Activated CD8-positive, alpha-beta T cell treated with anti-CD3 and anti-CD28 coated beads for 36 hours (primary cell): ENCODE measurements at regions not wholly inside any gene's neighbourhood (a gene's known extent, or its start where the extent isn't known, plus 50 kb on each side); places are given as distances from the start of the nearest gene placed in this dataset.

Source experiments
- ATAC-seq: fragments of 200-7000 bp; cut with Tn5 transposase; one replicate; pipeline ENCODE4 v1.10.0; 2021; ENCODE audit warnings: mild to moderate bottlenecking, moderate library complexity
- CTCF ChIA-PET: fragments of 350-600 bp; sonication (Branson Sonifier 250); formaldehyde crosslinking; loops from one replicate; lab custom pipeline; 2021; ENCODE audit warnings: antibody characterized with exemption; lab: Charles Lee
- POLR2A ChIA-PET: fragments of 350-600 bp; sonication (Branson Sonifier 250); formaldehyde crosslinking; loops from one replicate; lab custom pipeline; 2021; ENCODE audit warnings: antibody characterized with exemption; lab: Charles Lee
- DNase-seq: peaks from one replicate; pipeline ENCODE4 v3.0.0-alpha.2; 2020
- H3K27ac Mint-ChIP-seq: one replicate; pipeline ENCODE4 v1.8.0; 2021; ENCODE audit warnings: mild to moderate bottlenecking, mixed read lengths
- H3K27me3 Mint-ChIP-seq: one replicate; pipeline ENCODE4 v1.8.0; 2021; ENCODE audit warnings: mixed read lengths
- H3K36me3 Mint-ChIP-seq: one replicate; pipeline ENCODE4 v1.8.0; 2021; ENCODE audit warnings: low read depth, mixed read lengths
- H3K4me1 Mint-ChIP-seq: one replicate; pipeline ENCODE4 v1.8.0; 2021; ENCODE audit warnings: low read depth, mixed read lengths
- H3K4me3 Mint-ChIP-seq: one replicate; pipeline ENCODE4 v1.8.0; 2021; ENCODE audit warnings: mild to moderate bottlenecking, moderate library complexity, mixed read lengths
- H3K9me3 Mint-ChIP-seq: one replicate; pipeline ENCODE4 v1.8.0; 2021; ENCODE audit warnings: mixed read lengths
- intact Hi-C: fragments of 100-400 bp; cut with micrococcal nuclease; formaldehyde crosslinking; loops from one replicate; pipeline ENCODE4 v1.10.0; 2022
- TF ChIP-seq, protein P1 (sequence below): fragments of 200-600 bp; IDR thresholded peaks from one replicate; pipeline ENCODE4 v1.8.0; 2022; ENCODE audit warnings: antibody characterized with exemption, mild to moderate bottlenecking

DNA sequence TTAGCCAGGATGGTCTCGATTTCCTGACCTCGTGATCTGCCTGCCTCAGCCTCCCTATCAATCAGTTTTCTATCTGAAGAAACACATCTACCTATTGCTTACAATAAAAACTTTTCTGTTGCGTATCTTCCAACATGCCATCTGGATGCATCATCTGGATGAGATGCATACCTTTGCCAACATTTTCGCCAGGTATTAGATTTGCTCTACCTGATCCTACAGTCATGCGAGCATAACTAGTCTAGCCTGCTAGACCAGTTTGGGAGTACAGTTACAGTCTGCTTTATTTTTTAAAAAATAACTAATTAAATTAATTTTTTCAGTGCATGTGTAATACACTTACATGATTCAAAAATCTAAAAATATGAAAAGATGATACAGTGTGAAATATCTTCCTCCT lies 334.0 kb upstream of the MEX3C start:
- CTCF ChIA-PET: no interaction called here
- POLR2A ChIA-PET: no interaction called here
- TF ChIP-seq, protein P1, sequence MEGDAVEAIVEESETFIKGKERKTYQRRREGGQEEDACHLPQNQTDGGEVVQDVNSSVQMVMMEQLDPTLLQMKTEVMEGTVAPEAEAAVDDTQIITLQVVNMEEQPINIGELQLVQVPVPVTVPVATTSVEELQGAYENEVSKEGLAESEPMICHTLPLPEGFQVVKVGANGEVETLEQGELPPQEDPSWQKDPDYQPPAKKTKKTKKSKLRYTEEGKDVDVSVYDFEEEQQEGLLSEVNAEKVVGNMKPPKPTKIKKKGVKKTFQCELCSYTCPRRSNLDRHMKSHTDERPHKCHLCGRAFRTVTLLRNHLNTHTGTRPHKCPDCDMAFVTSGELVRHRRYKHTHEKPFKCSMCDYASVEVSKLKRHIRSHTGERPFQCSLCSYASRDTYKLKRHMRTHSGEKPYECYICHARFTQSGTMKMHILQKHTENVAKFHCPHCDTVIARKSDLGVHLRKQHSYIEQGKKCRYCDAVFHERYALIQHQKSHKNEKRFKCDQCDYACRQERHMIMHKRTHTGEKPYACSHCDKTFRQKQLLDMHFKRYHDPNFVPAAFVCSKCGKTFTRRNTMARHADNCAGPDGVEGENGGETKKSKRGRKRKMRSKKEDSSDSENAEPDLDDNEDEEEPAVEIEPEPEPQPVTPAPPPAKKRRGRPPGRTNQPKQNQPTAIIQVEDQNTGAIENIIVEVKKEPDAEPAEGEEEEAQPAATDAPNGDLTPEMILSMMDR: no peak
- Mint-ChIP-seq H3K4me1 (no peaks in the 10 kb centered on the region), H3K4me3 (no peak overlapping the region), H3K27ac (no peak overlapping the region), H3K27me3 (peaks cover 3% of the 10 kb centered on the region), H3K36me3 (no peaks in the 10 kb centered on the region), H3K9me3 (no peaks in the 10 kb centered on the region)
- intact Hi-C loops: no loop called here
- ATAC-seq (no peak), DNase-seq (no peak)

DNA sequence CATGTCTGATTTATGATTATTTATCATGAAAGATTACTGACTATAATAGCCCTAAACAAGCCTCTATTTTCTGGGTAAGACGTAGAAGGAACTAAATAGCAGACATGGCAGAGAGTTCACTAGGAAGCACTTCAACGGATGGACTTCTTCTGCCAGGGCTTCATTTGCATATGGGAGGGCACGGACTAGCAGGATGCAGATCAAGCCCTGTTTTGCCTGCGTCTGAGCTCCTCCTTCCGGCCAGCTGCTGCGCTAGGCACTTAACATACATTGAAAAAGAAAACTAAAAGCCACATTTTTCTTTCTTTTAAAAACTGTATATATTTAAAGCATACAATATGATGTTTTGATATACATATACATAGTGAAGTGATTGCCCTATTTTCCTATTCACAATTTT lies 340.0 kb upstream of the MEX3C start:
- Mint-ChIP-seq H3K27me3 (peaks cover 10% of the 10 kb centered on the region), H3K9me3 (no peaks in the 10 kb centered on the region), H3K4me1 (no peaks in the 10 kb centered on the region), H3K36me3 (no peaks in the 10 kb centered on the region), H3K27ac (no peak overlapping the region), H3K4me3 (no peak overlapping the region)
- intact Hi-C loops: no loop called here
- CTCF ChIA-PET: no interaction called here
- peak; percentile 14 for DNase-seq
- TF ChIP-seq, protein P1: no peak
- no peak for ATAC-seq
- POLR2A ChIA-PET: interaction anchor here (1.0 kb wide), 1 partner anchor 22 kb away, joined by 3 read pairs; no protein-coding TSS in a partner anchor

DNA sequence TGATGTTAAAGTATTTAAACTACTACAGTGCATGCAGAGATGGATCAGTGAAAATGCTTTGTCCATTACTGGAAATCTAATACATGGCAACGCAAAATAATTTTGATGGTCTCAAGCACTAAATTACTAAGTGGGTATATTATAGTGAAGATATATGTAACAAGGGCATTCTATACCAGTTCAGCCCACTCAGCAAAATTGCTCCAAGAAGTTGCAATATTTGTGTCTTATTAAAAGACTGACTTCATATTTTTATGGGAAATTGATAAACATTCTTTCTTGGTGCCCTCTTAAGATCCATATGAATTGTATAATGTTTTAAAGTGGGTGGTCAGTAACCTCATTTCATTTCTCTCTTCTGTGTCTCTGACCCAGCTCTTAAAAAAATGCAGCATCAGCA lies 343.1 kb upstream of the MEX3C start:
- ChIA-PET CTCF (no interaction called here), POLR2A (no interaction called here)
- TF ChIP-seq, protein P1: no peak
- intact Hi-C loops: no loop called here
- DNase-seq (no peak), ATAC-seq (no peak)
- no peak overlapping the region for H3K27ac Mint-ChIP-seq
- H3K36me3 Mint-ChIP-seq: no peaks in the 10 kb centered on the region
- peaks cover 6% of the 10 kb centered on the region for H3K27me3 Mint-ChIP-seq
- H3K9me3 Mint-ChIP-seq: no peaks in the 10 kb centered on the region
- no peak overlapping the region for H3K4me3 Mint-ChIP-seq
- H3K4me1 Mint-ChIP-seq: no peaks in the 10 kb centered on the region

DNA sequence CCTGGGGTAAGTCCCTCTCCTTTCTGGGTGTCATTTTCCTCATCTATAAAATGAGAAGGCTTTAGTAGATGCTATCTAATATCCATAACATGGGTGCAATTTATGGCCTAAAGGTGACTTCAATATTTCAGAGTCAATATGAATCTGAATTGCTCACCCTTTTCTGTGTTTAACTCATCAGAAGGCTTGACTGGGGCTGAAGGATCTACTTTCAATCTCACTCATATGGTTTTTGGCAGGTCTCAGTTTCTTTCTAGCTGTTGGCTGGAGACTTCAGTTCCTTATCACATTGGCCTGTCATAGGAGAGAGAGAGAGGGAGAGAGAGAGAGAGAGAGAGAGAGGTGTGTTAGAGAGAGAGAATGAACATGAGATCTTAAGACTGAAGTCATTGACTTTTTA lies 343.7 kb upstream of the MEX3C start:
- Mint-ChIP-seq H3K27ac (no peak overlapping the region), H3K9me3 (no peaks in the 10 kb centered on the region), H3K36me3 (no peaks in the 10 kb centered on the region), H3K27me3 (peaks cover 6% of the 10 kb centered on the region), H3K4me1 (no peaks in the 10 kb centered on the region), H3K4me3 (no peak overlapping the region)
- intact Hi-C loops: no loop called here
- ATAC-seq (no peak), DNase-seq (no peak)
- TF ChIP-seq, protein P1: no peak
- ChIA-PET POLR2A (no interaction called here), CTCF (no interaction called here)

DNA sequence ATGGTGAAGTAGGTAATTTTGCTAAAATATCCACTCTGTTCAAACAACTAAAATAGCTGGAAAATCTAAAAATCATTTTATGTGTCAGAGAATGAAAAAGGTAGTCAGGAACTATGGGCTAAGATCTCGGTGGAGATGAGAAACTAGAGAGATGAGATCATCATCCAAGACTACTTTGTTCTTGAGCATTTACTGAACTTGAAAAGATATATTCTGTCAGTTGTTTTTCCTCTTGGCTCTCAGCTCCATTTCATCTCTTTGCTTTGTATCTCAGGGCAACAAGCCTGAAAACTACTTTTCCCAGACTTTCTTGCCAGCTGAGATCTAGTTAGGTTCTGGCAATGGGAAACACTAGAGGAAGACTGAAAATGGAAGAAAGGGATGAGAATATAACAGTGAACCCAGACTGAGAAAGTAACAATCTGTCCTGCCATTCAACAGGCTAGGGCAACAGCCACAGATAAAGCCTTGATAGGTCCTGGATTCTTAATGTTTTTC lies 346.2 kb upstream of the MEX3C start:
- intact Hi-C loops: no loop called here
- TF ChIP-seq, protein P1: no peak
- CTCF ChIA-PET: no interaction called here
- POLR2A ChIA-PET: no interaction called here
- Mint-ChIP-seq H3K4me1 (no peaks in the 10 kb centered on the region), H3K9me3 (no peaks in the 10 kb centered on the region), H3K36me3 (no peaks in the 10 kb centered on the region), H3K27ac (no peak overlapping the region), H3K4me3 (no peak overlapping the region), H3K27me3 (peaks cover 6% of the 10 kb centered on the region)
- no peak for ATAC-seq
- DNase-seq: no peak
